Suppressor macrophage treated with lipopolysaccharide for 4 hours (primary cell): ENCODE measurements at regions not wholly inside any gene's neighbourhood (a gene's known extent, or its start where the extent isn't known, plus 50 kb on each side); places are given as distances from the start of the nearest gene placed in this dataset.

ENCODE experiments used
- DNase-seq: peaks from one replicate; pipeline ENCODE4 v3.0.0-alpha.2; 2020

DNA sequence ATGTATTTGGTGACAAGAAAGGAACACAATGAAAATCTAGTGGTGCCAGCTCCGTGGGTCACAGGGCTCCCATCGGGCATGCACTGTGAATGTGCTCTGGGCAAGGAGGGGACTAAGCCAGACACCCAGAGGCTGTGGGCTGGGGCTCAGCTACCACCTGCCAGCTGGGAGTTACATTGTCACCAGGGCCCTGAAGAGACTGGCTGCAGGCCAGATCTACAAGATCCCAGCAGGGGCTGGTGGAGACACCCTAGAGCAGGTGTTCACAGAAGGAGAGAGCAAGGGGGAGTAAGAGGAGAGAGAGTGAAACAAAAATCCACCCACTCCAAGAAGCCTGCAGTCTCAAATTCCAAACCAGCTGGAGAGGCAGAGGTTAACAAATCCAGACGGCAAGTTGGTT is 116.6 kb upstream of the ADCY1 start:
- no peak for DNase-seq

DNA sequence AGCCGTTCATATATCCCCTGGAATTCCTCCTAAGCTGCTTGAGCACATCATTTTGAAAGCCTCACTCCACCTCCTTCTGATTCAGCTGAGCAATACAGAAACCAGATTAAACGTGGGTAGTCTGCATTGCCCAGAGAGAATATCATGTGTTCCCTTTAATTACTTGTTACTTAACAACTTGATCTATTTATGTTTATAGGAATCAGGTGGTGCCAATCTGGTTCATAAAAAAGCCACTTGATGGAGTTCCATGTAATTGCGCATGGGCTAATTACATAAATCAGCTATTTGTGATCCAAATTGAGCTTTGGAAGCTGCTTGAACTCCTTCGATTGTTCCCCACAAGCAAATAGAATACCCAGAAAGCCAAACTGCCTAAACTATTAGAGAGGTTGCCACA is 114.7 kb upstream of the ADCY1 start:
- no peak for DNase-seq

DNA sequence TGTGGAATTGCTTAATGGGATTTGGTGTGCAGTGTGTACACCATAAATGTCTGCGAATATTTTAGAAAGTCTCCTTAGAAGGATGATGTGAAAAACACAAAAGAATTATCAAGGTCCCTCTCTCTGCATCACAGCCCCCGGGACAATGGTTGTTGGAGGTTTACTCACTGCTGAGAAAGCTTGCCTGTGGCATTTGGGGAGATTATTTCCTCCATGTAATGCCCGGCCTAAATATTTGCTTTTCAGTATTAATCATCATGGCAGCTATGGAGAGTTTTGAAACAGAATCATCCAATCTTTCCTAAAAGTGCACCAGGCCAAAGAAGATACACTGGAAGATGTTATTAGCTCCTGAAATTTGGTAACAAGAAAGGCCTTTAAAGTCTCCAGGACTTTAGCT is 113.8 kb upstream of the ADCY1 start:
- DNase-seq = no peak

DNA sequence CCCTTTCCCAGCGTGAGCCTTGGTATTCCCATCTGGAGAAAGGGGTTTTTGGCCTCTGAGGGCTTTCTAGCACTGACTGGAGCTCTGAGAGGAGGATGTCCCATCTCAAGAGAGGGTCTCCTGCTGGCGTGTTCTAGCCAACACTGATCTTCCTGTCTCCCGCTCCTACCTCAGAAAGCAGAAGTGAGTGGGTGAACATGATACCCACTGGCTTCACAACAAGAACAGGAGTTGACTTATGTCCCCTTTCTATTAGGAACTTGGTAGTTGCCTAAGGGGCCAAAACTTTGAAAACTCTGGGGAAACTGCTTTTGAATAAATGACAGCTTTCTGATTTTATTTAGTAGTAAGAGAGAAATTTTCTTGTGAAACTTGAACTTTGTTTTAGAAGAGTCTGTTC is 113.1 kb upstream of the ADCY1 start:
- no peak for DNase-seq

DNA sequence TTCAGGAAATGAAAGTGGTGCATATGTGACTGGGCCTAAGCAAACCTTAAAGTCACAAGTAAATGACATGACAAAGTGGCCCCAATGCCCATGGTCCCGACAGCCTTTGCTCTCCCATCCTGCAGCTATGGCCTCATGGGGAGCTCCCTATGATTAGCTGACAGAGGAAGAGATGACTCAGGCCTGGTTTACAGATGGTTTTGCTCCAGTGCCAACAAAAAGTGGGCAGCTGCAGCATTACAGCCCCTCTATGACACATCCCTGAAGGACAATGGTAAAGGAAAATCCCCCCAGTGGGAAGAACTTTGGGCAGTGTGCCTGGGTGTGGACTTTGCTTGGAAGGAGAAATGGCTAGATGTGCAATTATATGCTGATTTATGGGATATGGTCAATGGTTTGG is 105.1 kb upstream of the ADCY1 start:
- no peak for DNase-seq

DNA sequence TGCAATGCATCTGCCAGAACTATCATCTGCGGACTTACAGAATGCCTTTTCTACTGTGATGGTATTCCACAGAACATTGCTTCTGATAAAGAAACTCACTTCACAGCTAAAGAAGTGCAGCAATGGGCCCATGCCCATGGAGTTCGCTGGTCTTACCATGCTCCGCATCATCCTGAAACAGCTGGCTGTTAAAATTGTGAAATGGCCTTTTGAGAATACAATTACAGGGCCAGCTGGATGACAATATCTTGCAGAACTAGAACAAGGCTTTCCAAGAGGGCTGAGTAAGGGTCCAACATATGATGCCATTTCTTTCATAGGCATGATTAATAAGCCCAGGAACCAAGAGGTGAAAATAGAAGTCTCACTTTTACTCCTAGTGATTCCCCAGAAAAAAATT is 104.1 kb upstream of the ADCY1 start:
- DNase-seq = no peak

DNA sequence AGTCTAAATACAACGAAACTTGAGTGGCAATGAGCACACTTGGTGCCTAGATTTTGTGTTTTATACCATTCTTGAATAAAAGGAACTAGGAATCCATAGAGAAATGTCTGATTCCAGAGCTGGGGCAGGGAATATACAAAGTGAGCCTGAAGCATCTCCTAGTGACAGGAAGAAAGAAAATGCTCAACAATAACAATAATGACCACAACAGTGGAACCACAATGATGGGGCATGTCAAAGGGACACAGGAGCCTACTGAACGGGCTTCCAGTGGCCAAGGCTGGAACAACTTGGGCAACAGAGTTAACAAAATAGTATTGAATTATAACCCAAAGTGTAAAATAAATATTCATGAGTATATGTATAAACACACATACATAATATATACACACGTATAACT is 94.4 kb upstream of the ADCY1 start:
- DNase-seq = no peak

DNA sequence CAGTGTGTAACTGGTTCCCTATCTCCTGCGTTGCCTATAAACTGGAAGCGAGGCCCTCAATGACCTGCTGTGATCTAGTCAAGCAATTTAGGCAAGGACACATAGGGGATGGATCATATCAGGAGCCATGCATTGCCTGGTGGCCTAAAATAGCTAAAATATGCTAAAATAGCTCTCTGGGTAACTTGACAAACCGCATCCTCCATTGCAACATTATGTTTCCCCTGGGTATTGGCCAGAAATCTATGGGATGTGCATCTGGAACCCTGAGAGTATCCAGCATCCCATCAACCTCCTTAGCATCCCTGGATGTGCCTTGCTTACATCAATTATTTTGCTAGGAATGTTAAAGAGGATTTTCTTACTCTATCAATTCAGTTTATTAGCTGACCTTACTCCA is 91.7 kb upstream of the ADCY1 start:
- no peak for DNase-seq

DNA sequence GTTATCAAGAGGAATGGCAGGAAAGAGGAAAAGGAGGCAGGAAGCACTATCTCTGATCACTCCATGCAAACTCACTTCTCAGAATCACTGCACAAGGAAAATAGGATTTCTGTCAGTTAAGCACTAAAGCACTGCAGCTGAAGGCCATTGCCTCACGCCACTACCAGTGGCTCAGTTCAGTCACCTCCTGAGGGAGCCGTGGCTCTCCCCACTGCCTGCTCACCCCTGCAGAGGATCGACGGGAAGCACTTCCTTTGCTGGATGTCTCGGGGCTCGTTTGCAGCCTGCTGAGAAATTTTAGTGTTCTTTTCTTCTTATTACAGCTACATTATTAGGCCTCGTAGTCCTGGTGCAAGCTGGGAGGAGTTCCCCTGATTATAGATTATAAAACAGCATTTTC is 90.1 kb upstream of the ADCY1 start:
- no peak for DNase-seq

DNA sequence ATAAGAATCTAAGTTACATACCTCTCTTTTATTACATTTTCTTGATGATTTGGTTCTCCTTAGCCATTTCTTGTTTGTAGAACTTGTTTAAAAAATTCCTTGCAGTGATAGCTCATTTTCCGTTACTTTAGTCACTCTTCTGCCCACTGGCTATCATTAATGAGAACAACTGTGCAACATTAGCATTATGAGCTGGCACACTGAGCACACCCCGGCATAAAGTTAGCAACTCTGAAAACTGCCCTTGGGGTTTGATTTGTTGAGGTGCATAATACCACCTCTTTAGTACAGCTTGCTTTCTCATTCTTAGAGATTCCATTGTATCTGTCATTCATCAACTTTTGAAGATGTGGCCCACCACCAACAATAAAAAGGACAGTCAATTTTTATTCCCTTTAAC is 87.6 kb upstream of the ADCY1 start:
- DNase-seq = no peak

DNA sequence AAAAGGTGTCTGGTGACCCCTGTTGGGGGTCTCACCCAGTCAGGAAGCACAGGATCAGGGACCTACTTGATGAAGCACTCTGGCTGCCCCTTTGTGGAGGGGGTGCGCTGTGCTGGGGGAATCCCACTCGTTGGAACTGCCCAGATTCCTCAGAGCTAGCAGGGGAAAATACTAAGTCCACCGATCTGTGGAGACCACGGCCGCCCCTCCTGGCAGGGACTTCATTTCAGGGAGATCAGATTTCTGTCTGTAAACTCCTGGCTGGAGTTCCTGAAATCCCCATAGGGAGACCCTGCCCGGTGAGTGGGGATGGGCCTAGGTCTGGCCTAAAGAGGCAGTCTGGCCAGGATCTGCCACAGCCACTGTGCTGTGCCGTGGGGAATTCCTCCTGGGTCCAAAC is 79.3 kb upstream of the ADCY1 start:
- DNase-seq = no peak

DNA sequence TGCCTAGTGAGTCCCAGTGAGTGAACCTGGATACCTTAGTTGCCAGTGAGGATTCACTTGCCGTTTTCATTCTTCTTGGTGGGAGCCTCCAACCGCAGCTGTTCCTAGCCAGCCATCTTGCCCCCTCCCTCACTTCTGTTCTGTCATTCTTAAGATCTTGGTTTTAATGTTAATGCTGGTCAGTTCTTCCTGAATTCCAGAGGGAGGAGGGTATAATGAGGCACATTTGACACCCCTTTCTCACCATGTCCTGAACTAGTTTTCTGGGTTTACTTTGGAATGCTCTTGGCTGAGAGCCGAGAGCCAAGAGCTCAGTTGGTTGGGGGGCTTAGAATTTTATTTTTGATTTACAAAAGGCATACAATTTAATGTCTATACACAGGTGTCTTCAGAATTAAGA is 78.5 kb upstream of the ADCY1 start:
- no peak for DNase-seq

DNA sequence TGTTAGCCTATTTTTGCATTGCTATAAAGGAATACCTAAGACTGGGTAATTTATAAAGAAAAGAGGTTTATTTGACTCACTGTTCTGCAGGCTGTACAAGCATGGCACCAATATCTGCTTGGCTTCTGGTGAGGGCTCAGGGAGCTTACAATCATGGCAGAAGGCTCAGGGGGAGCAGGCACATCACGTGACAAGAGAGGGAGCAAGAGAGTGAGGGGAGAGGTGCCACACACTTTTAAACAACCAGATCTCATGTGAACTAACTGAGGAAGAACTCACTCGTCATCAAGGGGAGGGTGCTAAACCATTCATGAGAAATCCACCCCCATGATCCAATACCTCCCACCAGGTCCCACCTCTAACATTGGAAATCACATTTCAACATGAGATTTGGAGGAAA is 73.9 kb upstream of the ADCY1 start:
- DNase-seq = no peak

DNA sequence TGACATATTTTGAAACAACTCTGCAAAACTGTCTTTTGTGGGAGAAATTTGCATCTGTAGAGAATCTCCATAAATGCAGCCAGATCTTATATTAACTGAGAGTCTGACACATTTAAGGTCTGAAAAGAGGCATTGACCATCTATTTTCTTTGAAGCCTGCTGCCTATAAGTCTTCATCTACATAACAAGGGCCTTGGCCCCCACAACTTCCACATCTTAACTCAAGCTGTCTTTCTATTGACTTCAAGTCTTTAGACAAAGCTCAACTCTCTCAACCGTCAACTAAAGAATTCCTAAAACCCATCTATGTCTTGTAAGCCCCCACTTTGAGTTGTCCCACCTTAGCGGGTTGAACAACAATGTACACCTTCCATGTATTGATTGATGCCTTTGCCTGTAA is 72.4 kb upstream of the ADCY1 start:
- DNase-seq = no peak

DNA sequence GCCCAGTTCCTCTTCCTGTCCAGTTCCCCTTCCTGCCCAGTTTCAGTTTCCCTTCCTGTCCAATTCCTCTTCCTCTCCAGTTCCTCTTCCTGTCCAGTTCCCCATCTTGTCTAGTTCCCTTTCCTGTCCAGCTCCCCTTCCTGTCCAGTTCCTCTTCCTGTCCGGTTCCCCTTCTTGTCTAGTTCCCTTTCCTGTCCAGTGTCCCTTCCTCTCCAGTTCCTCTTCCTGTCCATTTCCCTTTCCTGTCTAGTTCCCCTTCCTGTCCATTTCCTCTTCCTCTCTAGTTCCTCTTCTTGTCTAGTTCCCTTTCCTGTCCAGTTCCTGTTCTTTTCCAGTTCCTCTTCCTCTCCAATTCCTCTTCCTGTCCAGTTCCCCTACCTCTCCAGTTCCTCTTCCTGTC is 68.1 kb upstream of the ADCY1 start:
- DNase-seq = peak; percentile 1

DNA sequence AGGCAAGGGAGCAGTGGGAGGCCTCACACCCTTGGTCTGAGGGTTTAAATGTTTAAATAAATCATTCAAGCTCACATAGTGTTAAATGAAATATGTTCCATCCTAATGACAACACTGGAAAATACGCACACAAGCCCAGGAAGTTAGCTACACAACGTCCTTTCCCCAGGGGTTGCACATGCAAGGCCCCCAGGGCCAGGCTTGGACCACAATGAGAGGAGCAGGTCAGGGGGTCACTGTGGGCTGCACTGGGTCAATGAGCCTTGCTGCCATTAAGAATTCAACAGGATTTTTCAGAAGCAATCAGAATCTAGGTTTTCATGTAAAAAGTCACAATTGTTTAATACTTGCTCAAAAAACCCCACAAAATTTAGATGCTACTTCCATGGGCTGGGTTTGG is 64.9 kb upstream of the ADCY1 start:
- DNase-seq = no peak

DNA sequence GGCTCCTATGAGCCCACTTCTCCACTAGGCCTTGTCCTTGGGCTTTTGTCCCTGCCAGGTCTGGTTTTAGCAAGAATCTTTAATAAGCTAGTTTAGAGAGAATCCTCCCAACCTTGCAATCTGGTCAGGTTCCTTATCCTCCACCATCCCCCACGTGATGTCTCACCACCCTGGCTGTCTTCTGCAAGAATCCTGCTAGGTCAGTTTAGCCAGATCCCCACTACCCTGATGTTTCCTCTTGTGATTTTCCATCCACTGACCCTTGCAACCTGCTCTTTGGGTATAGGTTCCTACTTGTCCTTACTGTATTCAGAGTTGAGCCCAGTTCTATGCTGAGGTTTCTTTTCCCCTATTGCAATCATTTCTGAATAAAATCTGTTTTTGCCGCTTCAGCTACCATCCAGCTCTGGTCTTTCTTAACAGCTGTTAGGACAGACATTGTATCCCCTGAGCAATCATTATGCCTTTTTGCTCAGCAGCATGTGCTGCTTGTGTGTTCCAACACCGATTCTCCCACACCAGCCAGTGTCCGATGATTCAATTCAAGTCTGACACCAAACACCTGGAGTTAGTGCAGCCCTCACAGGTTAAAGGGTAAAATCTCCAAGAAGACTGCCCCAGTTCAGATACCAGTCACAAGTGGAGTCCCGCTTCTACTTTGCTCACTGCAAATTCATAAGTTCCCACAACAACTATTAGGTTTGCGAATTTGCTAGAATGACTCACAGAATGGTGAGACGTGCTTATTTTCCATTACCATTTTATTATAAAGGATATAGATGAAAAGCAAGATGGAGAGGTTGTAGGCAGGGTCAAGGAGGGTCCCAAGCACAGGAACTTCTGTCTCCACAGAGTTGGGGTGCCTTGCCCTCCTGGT is 62.2 kb upstream of the ADCY1 start:
- no peak for DNase-seq

DNA sequence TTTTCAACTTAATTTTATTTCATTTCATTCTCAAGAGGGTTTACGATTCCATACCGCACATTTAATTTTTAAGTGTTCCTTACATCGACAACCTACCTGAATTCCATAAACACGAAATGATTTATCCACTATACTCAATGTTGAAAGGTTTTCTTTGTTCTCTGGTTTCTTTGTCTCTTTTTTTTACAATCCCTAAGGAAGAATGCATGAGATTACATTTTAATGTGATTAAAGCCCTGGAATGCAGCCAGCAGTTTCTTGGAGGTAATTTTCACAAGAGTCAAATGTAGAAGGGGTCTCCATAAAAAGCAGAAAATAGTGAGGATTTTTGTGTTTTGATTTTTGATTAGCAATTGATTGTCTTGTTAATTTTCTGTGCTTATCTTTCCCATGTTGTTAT is 59.2 kb upstream of the ADCY1 start:
- no peak for DNase-seq

DNA sequence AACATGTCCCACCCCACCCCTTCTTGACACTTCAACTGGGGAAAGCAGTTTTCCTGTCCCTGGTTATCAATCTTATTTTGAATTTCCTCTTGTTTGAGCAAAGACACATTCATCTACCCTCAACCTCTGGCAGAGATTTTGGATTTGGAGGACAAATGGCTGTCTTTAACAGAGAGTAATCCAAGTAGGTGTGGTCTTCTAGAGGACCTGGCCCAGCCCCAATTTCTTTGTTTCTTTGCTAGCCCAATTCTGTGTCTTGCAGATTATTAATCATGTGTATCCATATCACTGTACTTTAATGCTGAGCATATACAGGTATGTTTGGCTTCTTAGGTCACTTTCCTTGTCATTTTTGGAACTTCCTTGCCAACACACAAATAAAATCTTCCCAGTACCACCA is 58.8 kb upstream of the ADCY1 start:
- no peak for DNase-seq
